Gastrocnemius medialis (tissue), 4 donors: ENCODE measurements at regions not wholly inside any gene's neighbourhood (a gene's known extent, or its start where the extent isn't known, plus 50 kb on each side); places are given as distances from the start of the nearest gene placed in this dataset.

Experiments
- ATAC-seq, 2 donors: fragments of 150-250 bp; one replicate each; pipeline ENCODE4 v1.9.1; 2016
- DNase-seq, 2 donors: peaks; one replicate each; pipeline ENCODE4 v3.0.0-alpha.2; 2019
- H3K27ac ChIP-seq, 4 donors: fragments of 200-600 bp; sonication (generic); 1 replicate in 1 of 4; 2 replicates in 3 of 4; pipeline ENCODE4 v1.5.1; 2016 to 2018; ENCODE audit warnings: mild to moderate bottlenecking in 2 of 4, moderate library complexity in 1 of 4
- H3K27me3 ChIP-seq, 3 donors: fragments of 200-600 bp; sonication (generic) in 2 of 3; 1 replicate in 1 of 3; 2 replicates in 2 of 3; pipeline versions ENCODE4 v1.5.1 to v1.6.0; 2016 to 2019; ENCODE audit warnings: mild to moderate bottlenecking in 1 of 3, moderate library complexity in 1 of 3
- H3K36me3 ChIP-seq, 2 donors: fragments of 200-600 bp; sonication (generic) in 1 of 2; one replicate each; pipeline ENCODE4 v1.5.1; 2017 to 2018
- H3K4me1 ChIP-seq, 2 donors: fragments of 200-600 bp; sonication (generic) in 1 of 2; one replicate each; pipeline ENCODE4 v1.5.1; 2016 to 2017; ENCODE audit warnings: mild to moderate bottlenecking in 2 of 2
- H3K4me3 ChIP-seq, 4 donors: fragments of 200-600 bp; sonication (generic) in 3 of 4; 1 replicate in 1 of 4; 2 replicates in 3 of 4; pipeline ENCODE4 v1.5.1; 2016 to 2019; ENCODE audit warnings: mild to moderate bottlenecking in 2 of 4
- H3K9me3 ChIP-seq, 3 donors: fragments of 200-600 bp; sonication (generic) in 2 of 3; 1 replicate in 1 of 3; 2 replicates in 2 of 3; pipeline ENCODE4 v1.5.1; 2016 to 2019
- CTCF ChIP-seq, 5 experiments: fragments of 450-650 bp in 3 of 5; fragments of 200-600 bp in 2 of 5; sonication (generic) in 2 of 5; IDR thresholded peaks in 4 of 5; conservative IDR thresholded peaks in 1 of 5; 1 replicate in 4 of 5; 2 replicates in 1 of 5; pipeline ENCODE4 v1.5.1; 2016 to 2019; ENCODE audit warnings: antibody characterized with exemption in 5 of 5, mild to moderate bottlenecking in 3 of 5, moderate library complexity in 3 of 5
- POLR2A ChIP-seq, 2 donors: fragments of 450-650 bp; IDR thresholded peaks; one replicate each; pipeline ENCODE4 v1.6.1; 2017; ENCODE audit warnings: antibody characterized with exemption in 2 of 2, mild to moderate bottlenecking in 2 of 2, moderate library complexity in 2 of 2
- in situ Hi-C, 4 donors: fragments of 200-750 bp; cut with MboI; loops; one replicate each; pipeline versions ENCODE4 v1.15.0 to v1.8.0; 2017; ENCODE audit warnings: low sequenced_read_pairs in 4 of 4
- intact Hi-C: fragments of 100-400 bp; cut with DNase I; formaldehyde crosslinking; loops from one replicate; pipeline ENCODE4 v1.15.1; 2023; ENCODE audit warnings: low total_unique reads

DNA sequence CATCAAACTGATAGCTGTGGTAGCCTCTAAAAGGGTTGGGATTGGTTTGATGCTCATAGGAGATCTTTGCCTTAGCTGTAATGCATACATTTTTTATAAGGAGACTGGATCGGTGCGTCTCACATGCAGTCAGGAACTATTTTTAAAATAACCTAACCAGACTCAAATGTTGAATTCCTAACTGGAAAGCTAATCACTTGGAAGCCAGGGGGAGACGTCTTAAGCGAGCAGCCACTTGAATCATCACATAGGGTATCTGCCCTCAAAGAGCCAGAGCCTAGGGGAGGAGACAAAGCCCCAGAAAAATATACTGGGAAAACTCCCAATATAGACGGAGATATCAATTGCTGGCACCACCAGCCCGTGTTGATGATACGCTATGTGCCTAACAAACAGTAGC, 61.7 kb upstream of the PUM1 start:
- Histone ChIP-seq H3K4me3 (no peak overlapping the region), H3K36me3 (no peaks in the 10 kb centered on the region), H3K27ac (no peak overlapping the region), H3K4me1 (no peaks in the 10 kb centered on the region), H3K27me3 (no peaks in the 10 kb centered on the region), H3K9me3 (no peaks in the 10 kb centered on the region)
- intact Hi-C loops (no loop called here), in situ Hi-C loops (no loop called here)
- TF ChIP-seq POLR2A (IDR thresholded peaks at IDR 0.05) (no peak), CTCF (IDR thresholded peaks at IDR 0.05 in 4 of 5, conservative IDR thresholded peaks at IDR 0.05 in 1 of 5) (no peak)
- ATAC-seq, result no peak
- no peak for DNase-seq

DNA sequence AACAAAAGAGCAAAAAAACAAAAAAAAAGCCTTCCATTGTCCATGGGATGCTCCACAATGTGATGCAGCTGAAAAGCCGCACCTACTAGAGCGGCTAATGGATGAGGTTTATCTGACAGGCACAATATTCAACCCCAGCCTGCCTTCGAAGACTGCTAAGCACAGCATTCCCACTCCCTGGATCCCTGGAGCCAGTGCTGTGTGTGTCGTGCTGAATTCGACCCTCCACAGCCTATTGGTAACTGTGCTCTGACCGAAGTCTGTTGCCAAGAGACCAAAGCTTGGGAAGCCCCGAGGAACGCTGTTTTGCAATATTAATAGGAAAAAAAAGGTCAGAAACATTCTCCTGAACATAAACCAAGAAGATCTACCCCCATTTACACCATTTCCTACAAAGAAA, 57.2 kb upstream of the PUM1 start:
- Histone ChIP-seq H3K36me3 (no peaks in the 10 kb centered on the region), H3K27me3 (no peaks in the 10 kb centered on the region), H3K4me3 (no peak overlapping the region), H3K9me3 (no peaks in the 10 kb centered on the region), H3K4me1 (peaks cover 0 to 10% of the 10 kb centered on the region in 2 donors), H3K27ac (no peak overlapping the region)
- TF ChIP-seq CTCF (IDR thresholded peaks at IDR 0.05 in 4 of 5, conservative IDR thresholded peaks at IDR 0.05 in 1 of 5) (no peak), POLR2A (IDR thresholded peaks at IDR 0.05) (no peak)
- intact Hi-C loops (no loop called here), in situ Hi-C loops (no loop called here)
- DNase-seq (no peak), ATAC-seq (no peak)

DNA sequence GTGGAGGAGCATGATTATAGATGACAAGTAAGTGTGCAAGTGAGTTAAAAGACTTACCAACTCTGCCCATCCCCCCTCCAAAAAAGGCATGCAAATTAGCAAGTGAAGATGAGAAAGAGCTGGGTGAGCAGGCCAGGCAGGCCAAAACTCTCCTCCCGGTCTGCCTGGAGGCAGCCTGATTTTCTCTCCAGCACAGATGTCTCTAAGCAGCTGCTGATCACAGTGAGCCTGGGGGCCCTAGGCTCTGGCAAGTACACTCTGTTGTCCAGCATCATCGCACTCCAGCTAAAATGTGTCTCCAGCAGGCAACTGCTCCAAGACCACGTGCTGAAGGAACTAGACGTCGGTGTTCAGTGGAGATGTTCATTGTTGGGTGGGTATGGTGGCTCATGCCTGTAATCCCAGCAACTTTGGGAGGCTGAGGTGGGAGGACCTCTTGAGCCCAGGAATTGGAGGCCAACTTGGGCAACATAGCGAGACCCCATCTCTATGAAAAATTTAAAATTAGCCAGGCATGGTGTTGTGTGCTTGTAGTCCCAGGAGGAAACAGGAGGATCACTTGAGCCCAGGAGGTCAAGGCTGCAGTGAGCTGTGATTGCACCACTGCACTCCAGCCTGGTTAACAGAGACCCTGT, 56.7 kb upstream of the PUM1 start:
- no peak for TF ChIP-seq POLR2A (IDR thresholded peaks at IDR 0.05)
- no peak for TF ChIP-seq CTCF (IDR thresholded peaks at IDR 0.05 in 4 of 5, conservative IDR thresholded peaks at IDR 0.05 in 1 of 5)
- H3K27me3 ChIP-seq, result no peaks in the 10 kb centered on the region
- no peak overlapping the region for H3K4me3 ChIP-seq
- H3K9me3 ChIP-seq, result no peaks in the 10 kb centered on the region
- DNase-seq (no peak), ATAC-seq (no peak)
- H3K36me3 ChIP-seq, result no peaks in the 10 kb centered on the region
- intact Hi-C loops (no loop called here), in situ Hi-C loops (no loop called here)
- H3K4me1 ChIP-seq, result peaks cover 0 to 10% of the 10 kb centered on the region in 2 donors
- H3K27ac ChIP-seq, result no peak overlapping the region

- no peak for DNase-seq
- intact Hi-C loops (no loop called here), in situ Hi-C loops (no loop called here)
- no peaks in the 10 kb centered on the region for H3K9me3 ChIP-seq
- H3K27me3 ChIP-seq, result no peaks in the 10 kb centered on the region
- TF ChIP-seq POLR2A (IDR thresholded peaks at IDR 0.05) (no peak), CTCF (IDR thresholded peaks at IDR 0.05 in 4 of 5, conservative IDR thresholded peaks at IDR 0.05 in 1 of 5) (no peak)
- peak; percentile 65 to 74 for ATAC-seq
- peaks cover 0 to 10% of the 10 kb centered on the region in 2 donors for H3K4me1 ChIP-seq
- H3K4me3 ChIP-seq, result no peak overlapping the region
- peak overlapping the region in 2 of 4 donors; percentile 8 to 53 for H3K27ac ChIP-seq
- no peaks in the 10 kb centered on the region for H3K36me3 ChIP-seq
These were observed 55.3 kb upstream of the PUM1 start for GRCh38 chr1:31120783-31121180.

DNA sequence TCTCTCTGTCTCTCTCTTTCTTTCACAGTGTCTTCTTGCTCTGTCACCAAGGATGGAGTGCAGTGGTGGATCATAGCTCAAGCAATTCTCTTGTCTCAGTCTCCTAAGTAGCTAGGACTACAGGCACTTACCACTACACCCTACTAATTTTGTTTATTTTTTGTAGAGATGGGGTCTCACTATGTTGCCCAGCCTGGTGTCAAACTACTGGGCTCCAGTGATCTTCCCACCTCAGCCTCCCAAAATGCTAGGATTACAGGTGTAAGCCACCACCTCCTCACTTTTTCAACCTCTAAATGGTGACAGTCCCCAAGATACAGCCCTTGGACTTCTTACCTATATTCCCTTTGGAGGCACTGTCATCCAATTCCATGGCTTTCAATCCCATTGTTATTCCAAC, 50.5 kb upstream of the PUM1 start:
- in situ Hi-C loops (no loop called here), intact Hi-C loops (no loop called here)
- DNase-seq (no peak), ATAC-seq (no peak)
- Histone ChIP-seq H3K36me3 (no peaks in the 10 kb centered on the region), H3K4me3 (no peak overlapping the region), H3K4me1 (peaks cover 0 to 16% of the 10 kb centered on the region in 2 donors), H3K27me3 (no peaks in the 10 kb centered on the region), H3K9me3 (no peaks in the 10 kb centered on the region), H3K27ac (no peak overlapping the region)
- no peak for TF ChIP-seq CTCF (IDR thresholded peaks at IDR 0.05 in 4 of 5, conservative IDR thresholded peaks at IDR 0.05 in 1 of 5)
